ENCODE measurements at regions not wholly inside any gene's neighbourhood (a gene's known extent, or its start where the extent isn't known, plus 50 kb on each side); places are given as distances from the start of the nearest gene placed in this dataset.

DNA sequence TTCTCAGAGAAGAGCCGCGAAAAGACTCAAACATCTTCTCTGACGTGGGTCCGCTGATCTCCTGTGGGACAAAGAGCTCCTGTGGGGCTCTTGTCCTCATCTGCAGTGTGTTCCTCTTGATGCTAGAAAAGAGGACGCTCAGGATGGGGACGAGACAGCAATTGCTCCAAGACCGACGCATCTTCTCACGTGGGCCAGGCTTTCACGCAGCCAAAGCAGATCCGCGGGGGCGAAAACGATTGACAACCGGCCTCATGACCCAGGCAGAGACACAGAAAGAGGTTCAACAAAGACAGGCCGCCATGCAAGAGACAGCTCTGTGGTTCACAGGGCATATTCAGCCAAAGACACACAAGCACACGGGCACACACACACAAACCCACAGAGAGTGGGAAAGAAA is 971.8 kb upstream of the DEFB115 start:
- no peak overlapping the region for H3K9ac ChIP-seq (ENCODE audit: insufficient read depth, low read depth, low read length)
- H3K27me3 ChIP-seq (ENCODE audit: control insufficient read depth in 1 of 2, insufficient read depth in 2 of 2, low read length in 2 of 2) = no peaks in the 10 kb centered on the region
- no peaks in the 10 kb centered on the region for H3K36me3 ChIP-seq (replicated peaks in 1 of 2; ENCODE audit: control insufficient read depth in 1 of 2, insufficient read depth in 2 of 2, low read length in 2 of 2)
- ATAC-seq (no peak), DNase-seq (ENCODE audit: low spot score) (no peak), FAIRE-seq (no peak)
- H3K27ac ChIP-seq (ENCODE audit: extremely low read length, insufficient read depth, low read length) = no peak overlapping the region
- ChIA-PET POLR2A (no interaction called here), CTCF (ENCODE audit: low intra/inter-chr PET ratio, low total read pairs) (interaction anchor here (0.7 kb wide), 1 partner anchor 71 kb away, joined by 3 read pairs; no protein-coding TSS in a partner anchor)
- TF ChIP-seq NFRKB (IDR thresholded peaks at IDR 0.05) (0 out of 2 replicates have a peak, but pooled peaks have one; percentile 43), ZNF333 (CRISPR knock-in tag; IDR thresholded peaks at IDR 0.05; ENCODE audit: borderline replicate concordance) (no peak), KDM4B (CRISPR knock-in tag; IDR thresholded peaks at IDR 0.05) (no peak), NBN (conservative IDR thresholded peaks at IDR 0.05) (0 out of 2 replicates have a peak, but pooled peaks have one; percentile 87), FOXM1 (CRISPR knock-in tag; IDR thresholded peaks at IDR 0.05) (no peak), ZNF282 (IDR thresholded peaks at IDR 0.05; ENCODE audit: partially characterized antibody) (peak; percentile 35)
- TF ChIP-seq, protein P1, sequence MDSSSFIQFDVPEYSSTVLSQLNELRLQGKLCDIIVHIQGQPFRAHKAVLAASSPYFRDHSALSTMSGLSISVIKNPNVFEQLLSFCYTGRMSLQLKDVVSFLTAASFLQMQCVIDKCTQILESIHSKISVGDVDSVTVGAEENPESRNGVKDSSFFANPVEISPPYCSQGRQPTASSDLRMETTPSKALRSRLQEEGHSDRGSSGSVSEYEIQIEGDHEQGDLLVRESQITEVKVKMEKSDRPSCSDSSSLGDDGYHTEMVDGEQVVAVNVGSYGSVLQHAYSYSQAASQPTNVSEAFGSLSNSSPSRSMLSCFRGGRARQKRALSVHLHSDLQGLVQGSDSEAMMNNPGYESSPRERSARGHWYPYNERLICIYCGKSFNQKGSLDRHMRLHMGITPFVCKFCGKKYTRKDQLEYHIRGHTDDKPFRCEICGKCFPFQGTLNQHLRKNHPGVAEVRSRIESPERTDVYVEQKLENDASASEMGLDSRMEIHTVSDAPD (CRISPR knock-in tag; IDR thresholded peaks at IDR 0.05) = no peak
- H3K4me3 ChIP-seq (replicated peaks in 1 of 3; ENCODE audit: insufficient read depth in 1 of 3, low read depth in 2 of 3, low read length in 3 of 3) = no peak overlapping the region
- WGBS (ENCODE audit: low lambda C conversion rate) = 65% methylated on average over 17 of the region's 17 CpGs
- no TSS peak for BruUV-seq (replicated peaks)
- no peak overlapping the region for H2AFZ ChIP-seq (ENCODE audit: low read length)
- H3K9me3 ChIP-seq (ENCODE audit: low read length) = peaks cover 26% of the 10 kb centered on the region
- H4K20me1 ChIP-seq (ENCODE audit: insufficient read depth, low read length) = no peaks in the 10 kb centered on the region
- no peaks in the 10 kb centered on the region for H3K79me2 ChIP-seq (ENCODE audit: insufficient read depth, low read length)
- H3K4me2 ChIP-seq (ENCODE audit: low read depth, low read length) = no peak overlapping the region
- intact Hi-C loops (cut with micrococcal nuclease; ENCODE audit: unreplicated experiment) (loop anchor here (5.0 to 10.0 kb wide), 2 partner anchors 217 to 691 kb away; no protein-coding TSS in a partner anchor), in situ Hi-C loops (cut with HindIII; ENCODE audit: extremely low pct_ligation_motif_present, low pct_unique_long_range_greater_than_20kb) (loop anchor here (25.0 kb wide), 1 partner anchor 648 kb away; no protein-coding TSS in a partner anchor)
- no peaks in the 10 kb centered on the region for H3K4me1 ChIP-seq (ENCODE audit: insufficient read depth, low read length)

DNA sequence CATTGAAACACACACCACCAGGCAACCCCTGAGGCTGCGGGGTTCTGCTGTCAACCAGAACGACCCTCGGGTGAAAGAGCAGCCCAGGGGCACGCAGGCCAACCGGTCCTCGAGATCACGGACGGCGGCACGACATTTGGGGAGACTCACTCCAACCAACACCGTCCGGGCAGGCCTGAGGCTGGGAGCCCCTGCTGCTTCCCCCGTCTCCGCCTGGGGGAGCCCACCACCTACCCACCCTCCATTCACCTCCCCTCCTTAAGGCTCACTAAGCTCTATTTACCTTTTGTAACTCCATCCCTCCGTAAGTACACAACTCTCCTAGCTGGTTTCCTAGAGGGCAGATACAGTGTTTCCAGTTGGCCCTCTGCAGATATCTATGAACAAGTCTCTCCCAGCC is 971.3 kb upstream of the DEFB115 start:
- H3K4me1 ChIP-seq (ENCODE audit: insufficient read depth, low read length) = no peaks in the 10 kb centered on the region
- no peak overlapping the region for H2AFZ ChIP-seq (ENCODE audit: low read length)
- peak; percentile 94 for ATAC-seq
- peak; percentile 37 for DNase-seq (ENCODE audit: low spot score)
- H3K4me2 ChIP-seq (ENCODE audit: low read depth, low read length) = no peak overlapping the region
- in situ Hi-C loops (cut with HindIII; ENCODE audit: extremely low pct_ligation_motif_present, low pct_unique_long_range_greater_than_20kb) (loop anchor here (25.0 kb wide), 1 partner anchor 649 kb away; no protein-coding TSS in a partner anchor), intact Hi-C loops (cut with micrococcal nuclease; ENCODE audit: unreplicated experiment) (loop anchor here (5.0 to 10.0 kb wide), 2 partner anchors 216 to 691 kb away; no protein-coding TSS in a partner anchor)
- TF ChIP-seq FOXA3 (CRISPR knock-in tag; IDR thresholded peaks at IDR 0.05) (peak; percentile 51; the same call in 1 of the 2 replicates), BCL6 (CRISPR knock-in tag; IDR thresholded peaks at IDR 0.05) (peak; percentile 81), FOXA1 (IDR thresholded peaks at IDR 0.05) (no peak), FOXA1 (CRISPR knock-in tag; IDR thresholded peaks at IDR 0.05) (peak; percentile 78), ZNF235 (CRISPR knock-in tag; IDR thresholded peaks at IDR 0.05; ENCODE audit: borderline replicate concordance) (no peak), RAD21 (CRISPR knock-in tag; IDR thresholded peaks at IDR 0.05) (peak; percentile 61), HDAC1 (CRISPR knock-in tag; IDR thresholded peaks at IDR 0.05) (no peak), STAG1 (CRISPR knock-in tag; IDR thresholded peaks at IDR 0.05) (peak; percentile 62)
- TF ChIP-seq, protein P2, sequence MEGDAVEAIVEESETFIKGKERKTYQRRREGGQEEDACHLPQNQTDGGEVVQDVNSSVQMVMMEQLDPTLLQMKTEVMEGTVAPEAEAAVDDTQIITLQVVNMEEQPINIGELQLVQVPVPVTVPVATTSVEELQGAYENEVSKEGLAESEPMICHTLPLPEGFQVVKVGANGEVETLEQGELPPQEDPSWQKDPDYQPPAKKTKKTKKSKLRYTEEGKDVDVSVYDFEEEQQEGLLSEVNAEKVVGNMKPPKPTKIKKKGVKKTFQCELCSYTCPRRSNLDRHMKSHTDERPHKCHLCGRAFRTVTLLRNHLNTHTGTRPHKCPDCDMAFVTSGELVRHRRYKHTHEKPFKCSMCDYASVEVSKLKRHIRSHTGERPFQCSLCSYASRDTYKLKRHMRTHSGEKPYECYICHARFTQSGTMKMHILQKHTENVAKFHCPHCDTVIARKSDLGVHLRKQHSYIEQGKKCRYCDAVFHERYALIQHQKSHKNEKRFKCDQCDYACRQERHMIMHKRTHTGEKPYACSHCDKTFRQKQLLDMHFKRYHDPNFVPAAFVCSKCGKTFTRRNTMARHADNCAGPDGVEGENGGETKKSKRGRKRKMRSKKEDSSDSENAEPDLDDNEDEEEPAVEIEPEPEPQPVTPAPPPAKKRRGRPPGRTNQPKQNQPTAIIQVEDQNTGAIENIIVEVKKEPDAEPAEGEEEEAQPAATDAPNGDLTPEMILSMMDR (CRISPR knock-in tag; IDR thresholded peaks at IDR 0.05) = peak; percentile 68
- TF ChIP-seq, protein P3, sequence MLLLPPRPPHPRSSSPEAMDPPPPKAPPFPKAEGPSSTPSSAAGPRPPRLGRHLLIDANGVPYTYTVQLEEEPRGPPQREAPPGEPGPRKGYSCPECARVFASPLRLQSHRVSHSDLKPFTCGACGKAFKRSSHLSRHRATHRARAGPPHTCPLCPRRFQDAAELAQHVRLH (CRISPR knock-in tag; IDR thresholded peaks at IDR 0.05; ENCODE audit: borderline replicate concordance, low read depth) = no peak
- BruUV-seq (replicated peaks) = no TSS peak
- no peaks in the 10 kb centered on the region for H3K27me3 ChIP-seq (ENCODE audit: control insufficient read depth in 1 of 2, insufficient read depth in 2 of 2, low read length in 2 of 2)
- peaks cover 23% of the 10 kb centered on the region for H3K9me3 ChIP-seq (ENCODE audit: low read length)
- H4K20me1 ChIP-seq (ENCODE audit: insufficient read depth, low read length) = no peaks in the 10 kb centered on the region
- ChIA-PET POLR2A (no interaction called here), CTCF (ENCODE audit: low intra/inter-chr PET ratio, low total read pairs) (interaction anchor here (0.7 kb wide), 1 partner anchor 71 kb away, joined by 3 read pairs; no protein-coding TSS in a partner anchor)
- no peak for FAIRE-seq
- no peak overlapping the region for H3K4me3 ChIP-seq (replicated peaks in 1 of 3; ENCODE audit: insufficient read depth in 1 of 3, low read depth in 2 of 3, low read length in 3 of 3)
- WGBS (ENCODE audit: low lambda C conversion rate) = 50% methylated on average over 15 of the region's 15 CpGs
- H3K36me3 ChIP-seq (replicated peaks in 1 of 2; ENCODE audit: control insufficient read depth in 1 of 2, insufficient read depth in 2 of 2, low read length in 2 of 2) = no peaks in the 10 kb centered on the region
- no peak overlapping the region for H3K9ac ChIP-seq (ENCODE audit: insufficient read depth, low read depth, low read length)
- H3K79me2 ChIP-seq (ENCODE audit: insufficient read depth, low read length) = no peaks in the 10 kb centered on the region
- no peak overlapping the region for H3K27ac ChIP-seq (ENCODE audit: extremely low read length, insufficient read depth, low read length)
